Activated naive CD4-positive, alpha-beta T cell treated with anti-CD3 and anti-CD28 coated beads, Interleukin-2, amount 10 ng/mL, durations not matched to agents 7 days and 5 days (primary cell): ENCODE measurements at regions not wholly inside any gene's neighbourhood (a gene's known extent, or its start where the extent isn't known, plus 50 kb on each side); places are given as distances from the start of the nearest gene placed in this dataset.

Experiments used
- CTCF ChIA-PET: fragments of 350-600 bp; sonication (Branson Sonifier 250); formaldehyde crosslinking; loops from one replicate; lab custom pipeline; 2021; ENCODE audit warnings: antibody characterized with exemption; lab: Charles Lee
- DNase-seq: peaks from one replicate; pipeline ENCODE4 v3.0.0-alpha.2; 2020
- H3K27ac Mint-ChIP-seq: one replicate; pipeline ENCODE4 v1.8.0; 2021; ENCODE audit warnings: mild to moderate bottlenecking, moderate library complexity, mixed read lengths
- H3K27me3 Mint-ChIP-seq: one replicate; pipeline ENCODE4 v1.8.0; 2021; ENCODE audit warnings: mild to moderate bottlenecking, mixed read lengths
- H3K36me3 Mint-ChIP-seq: one replicate; pipeline ENCODE4 v1.8.0; 2021; ENCODE audit warnings: mixed read lengths
- H3K4me1 Mint-ChIP-seq: one replicate; pipeline ENCODE4 v1.8.0; 2021; ENCODE audit warnings: mixed read lengths
- H3K4me3 Mint-ChIP-seq: one replicate; pipeline ENCODE4 v1.8.0; 2021; ENCODE audit warnings: mild to moderate bottlenecking, moderate library complexity, mixed read lengths
- H3K9me3 Mint-ChIP-seq: one replicate; pipeline ENCODE4 v1.8.0; 2021; ENCODE audit warnings: mixed read lengths

- Mint-ChIP-seq H3K4me3 (no peak overlapping the region), H3K36me3 (no peaks in the 10 kb centered on the region), H3K27me3 (no peaks in the 10 kb centered on the region), H3K9me3 (no peaks in the 10 kb centered on the region), H3K27ac (no peak overlapping the region), H3K4me1 (no peaks in the 10 kb centered on the region)
- no peak for DNase-seq
- CTCF ChIA-PET, result no interaction called here
These were observed 2059.4 kb upstream of the CELF4 start for GRCh38 chr18:39624961-39625360.

- CTCF ChIA-PET, result interaction anchor here (0.6 kb wide), 1 partner anchor 184 kb away, joined by 3 read pairs; no protein-coding TSS in a partner anchor
- Mint-ChIP-seq H3K36me3 (no peaks in the 10 kb centered on the region), H3K4me1 (no peaks in the 10 kb centered on the region), H3K9me3 (peaks cover 9% of the 10 kb centered on the region), H3K27ac (no peak overlapping the region), H3K4me3 (no peak overlapping the region), H3K27me3 (no peaks in the 10 kb centered on the region)
- no peak for DNase-seq
These were observed 2056.8 kb upstream of the CELF4 start for GRCh38 chr18:39622431-39622830.

- Mint-ChIP-seq H3K4me3 (no peak overlapping the region), H3K27me3 (no peaks in the 10 kb centered on the region), H3K4me1 (no peaks in the 10 kb centered on the region), H3K27ac (no peak overlapping the region), H3K36me3 (no peaks in the 10 kb centered on the region), H3K9me3 (peaks cover 9% of the 10 kb centered on the region)
- no peak for DNase-seq
- CTCF ChIA-PET, result no interaction called here
These were observed 2055.1 kb upstream of the CELF4 start for GRCh38 chr18:39620551-39621168.

GRCh38 chr18:39618265-39619003 is 2052.8 kb upstream of the CELF4 start:
- no peaks in the 10 kb centered on the region for H3K27me3 Mint-ChIP-seq
- CTCF ChIA-PET, result no interaction called here
- no peak overlapping the region for H3K27ac Mint-ChIP-seq
- peaks cover 9% of the 10 kb centered on the region for H3K9me3 Mint-ChIP-seq
- H3K4me1 Mint-ChIP-seq, result no peaks in the 10 kb centered on the region
- H3K4me3 Mint-ChIP-seq, result no peak overlapping the region
- DNase-seq, result no peak
- H3K36me3 Mint-ChIP-seq, result no peaks in the 10 kb centered on the region

GRCh38 chr18:39611381-39612100 is 2045.9 kb upstream of the CELF4 start:
- Mint-ChIP-seq H3K27ac (no peak overlapping the region), H3K9me3 (no peaks in the 10 kb centered on the region), H3K4me3 (no peak overlapping the region), H3K27me3 (no peaks in the 10 kb centered on the region), H3K36me3 (no peaks in the 10 kb centered on the region), H3K4me1 (no peaks in the 10 kb centered on the region)
- no peak for DNase-seq
- CTCF ChIA-PET, result no interaction called here

- H3K27me3 Mint-ChIP-seq, result no peaks in the 10 kb centered on the region
- H3K4me1 Mint-ChIP-seq, result no peaks in the 10 kb centered on the region
- CTCF ChIA-PET, result no interaction called here
- H3K9me3 Mint-ChIP-seq, result no peaks in the 10 kb centered on the region
- no peak overlapping the region for H3K4me3 Mint-ChIP-seq
- no peak overlapping the region for H3K27ac Mint-ChIP-seq
- H3K36me3 Mint-ChIP-seq, result no peaks in the 10 kb centered on the region
- DNase-seq, result no peak
These were observed 2041.4 kb upstream of the CELF4 start for GRCh38 chr18:39607034-39607433.

- Mint-ChIP-seq H3K27ac (no peak overlapping the region), H3K4me3 (no peak overlapping the region), H3K36me3 (no peaks in the 10 kb centered on the region), H3K4me1 (no peaks in the 10 kb centered on the region), H3K9me3 (no peaks in the 10 kb centered on the region), H3K27me3 (no peaks in the 10 kb centered on the region)
- CTCF ChIA-PET, result no interaction called here
- no peak for DNase-seq
These were observed 2039.2 kb upstream of the CELF4 start for GRCh38 chr18:39604836-39605235.

- Mint-ChIP-seq H3K27me3 (no peaks in the 10 kb centered on the region), H3K9me3 (no peaks in the 10 kb centered on the region), H3K4me1 (no peaks in the 10 kb centered on the region), H3K36me3 (no peaks in the 10 kb centered on the region), H3K27ac (no peak overlapping the region), H3K4me3 (no peak overlapping the region)
- DNase-seq, result no peak
- CTCF ChIA-PET, result no interaction called here
These were observed 2036.5 kb upstream of the CELF4 start for GRCh38 chr18:39602131-39602530.

GRCh38 chr18:39600894-39601293 is 2035.3 kb upstream of the CELF4 start:
- Mint-ChIP-seq H3K9me3 (no peaks in the 10 kb centered on the region), H3K27me3 (no peaks in the 10 kb centered on the region), H3K4me3 (no peak overlapping the region), H3K27ac (no peak overlapping the region), H3K36me3 (no peaks in the 10 kb centered on the region), H3K4me1 (no peaks in the 10 kb centered on the region)
- CTCF ChIA-PET, result no interaction called here
- DNase-seq, result no peak

- Mint-ChIP-seq H3K4me1 (no peaks in the 10 kb centered on the region), H3K9me3 (no peaks in the 10 kb centered on the region), H3K4me3 (no peak overlapping the region), H3K27ac (no peak overlapping the region), H3K27me3 (no peaks in the 10 kb centered on the region), H3K36me3 (no peaks in the 10 kb centered on the region)
- DNase-seq, result no peak
- CTCF ChIA-PET, result no interaction called here
These were observed 2033.7 kb upstream of the CELF4 start for GRCh38 chr18:39599251-39599650.

GRCh38 chr18:39596891-39597290 is 2031.3 kb upstream of the CELF4 start:
- no peaks in the 10 kb centered on the region for H3K4me1 Mint-ChIP-seq
- H3K27me3 Mint-ChIP-seq, result no peaks in the 10 kb centered on the region
- no peaks in the 10 kb centered on the region for H3K9me3 Mint-ChIP-seq
- CTCF ChIA-PET, result no interaction called here
- H3K36me3 Mint-ChIP-seq, result no peaks in the 10 kb centered on the region
- no peak for DNase-seq
- H3K4me3 Mint-ChIP-seq, result no peak overlapping the region
- H3K27ac Mint-ChIP-seq, result no peak overlapping the region

GRCh38 chr18:39596221-39596620 is 2030.6 kb upstream of the CELF4 start:
- CTCF ChIA-PET, result no interaction called here
- Mint-ChIP-seq H3K9me3 (no peaks in the 10 kb centered on the region), H3K36me3 (no peaks in the 10 kb centered on the region), H3K4me3 (no peak overlapping the region), H3K4me1 (no peaks in the 10 kb centered on the region), H3K27ac (no peak overlapping the region), H3K27me3 (no peaks in the 10 kb centered on the region)
- no peak for DNase-seq

- no peaks in the 10 kb centered on the region for H3K9me3 Mint-ChIP-seq
- DNase-seq, result no peak
- no peaks in the 10 kb centered on the region for H3K36me3 Mint-ChIP-seq
- no peaks in the 10 kb centered on the region for H3K4me1 Mint-ChIP-seq
- no peak overlapping the region for H3K27ac Mint-ChIP-seq
- no peak overlapping the region for H3K4me3 Mint-ChIP-seq
- no peaks in the 10 kb centered on the region for H3K27me3 Mint-ChIP-seq
- CTCF ChIA-PET, result no interaction called here
These were observed 2028.6 kb upstream of the CELF4 start for GRCh38 chr18:39594206-39594605.

GRCh38 chr18:39591649-39592048 is 2026.1 kb upstream of the CELF4 start:
- no peaks in the 10 kb centered on the region for H3K4me1 Mint-ChIP-seq
- H3K36me3 Mint-ChIP-seq, result no peaks in the 10 kb centered on the region
- H3K9me3 Mint-ChIP-seq, result no peaks in the 10 kb centered on the region
- CTCF ChIA-PET, result no interaction called here
- no peak overlapping the region for H3K4me3 Mint-ChIP-seq
- no peaks in the 10 kb centered on the region for H3K27me3 Mint-ChIP-seq
- H3K27ac Mint-ChIP-seq, result no peak overlapping the region
- DNase-seq, result no peak

- Mint-ChIP-seq H3K27me3 (no peaks in the 10 kb centered on the region), H3K36me3 (no peaks in the 10 kb centered on the region), H3K4me1 (no peaks in the 10 kb centered on the region), H3K27ac (no peak overlapping the region), H3K4me3 (no peak overlapping the region), H3K9me3 (peaks cover 2% of the 10 kb centered on the region)
- no peak for DNase-seq
- CTCF ChIA-PET, result no interaction called here
These were observed 2023.9 kb upstream of the CELF4 start for GRCh38 chr18:39589496-39589895.
